GM12878 (cell line): ENCODE measurements at regions not wholly inside any gene's neighbourhood (a gene's known extent, or its start where the extent isn't known, plus 50 kb on each side); places are given as distances from the start of the nearest gene placed in this dataset.

ENCODE experiments used
- ATAC-seq: fragments of 200-7000 bp; cut with Tn5 transposase; 3 replicates; pipeline ENCODE4 v1.9.1; 2020; ENCODE audit warnings: mild to moderate bottlenecking, moderate library complexity
- BruUV-seq: library from RNA; stranded (reverse); fragments of 400-500 nt; replicated peaks from 2 replicates; lab custom pipeline; 2021; lab: Mats Ljungman, UMichigan
- CTCF ChIA-PET: fragments of 300-600 bp; sonication (Branson Sonifier 250); formaldehyde crosslinking; extraction: SDS; loops from one replicate; lab custom pipeline; 2021; ENCODE audit warnings: inconsistent platforms; lab: Yijun Ruan, JAX
- POLR2A ChIA-PET: fragments of 350-600 bp; formaldehyde crosslinking; extraction: SDS; loops from one replicate; lab custom pipeline; 2021; ENCODE audit warnings: inconsistent platforms; lab: Charles Lee
- RAD21 ChIA-PET: fragments of 300-600 bp; sonication (Branson Sonifier 250); formaldehyde crosslinking; loops from one replicate; lab custom pipeline; 2023; ENCODE audit warnings: antibody characterized with exemption; ENCODE audit not compliant: unreplicated experiment; lab: Charles Lee
- SMC1A ChIA-PET: fragments of 300-600 bp; sonication (Branson Sonifier 250); formaldehyde crosslinking; loops from one replicate; lab custom pipeline; 2023; ENCODE audit not compliant: unreplicated experiment, uncharacterized antibody; lab: Charles Lee
- DNase-seq: peaks from one replicate; pipeline ENCODE4 v3.0.0-alpha.2; 2011; ENCODE audit warnings: low read depth, low spot score
- FAIRE-seq: peaks from 3 replicates; lab custom pipeline; 2011; peaks lifted over from hg19 to GRCh38; lab: Jason Lieb, UNC
- H2AFZ ChIP-seq: 2 replicates; pipeline ENCODE4 v1.6.0; 2011; ENCODE audit warnings: low read depth, low read length, control low read depth; ENCODE audit not compliant: control insufficient read depth
- H3K27ac ChIP-seq: 2 replicates; pipeline ENCODE4 v1.5.1; 2011; ENCODE audit warnings: control low read depth; ENCODE audit not compliant: control insufficient read depth, insufficient read depth
- H3K27me3 ChIP-seq, 2 experiments: replicated peaks in 1 of 2; 2 replicates each; pipeline versions ENCODE4 v1.6.0 to v1.6.1; 2011; ENCODE audit warnings: low read length in 1 of 2; ENCODE audit not compliant: control insufficient read depth in 2 of 2, insufficient read depth in 2 of 2
- H3K36me3 ChIP-seq, 2 experiments: 2 replicates each; pipeline ENCODE4 v1.5.1; 2011; ENCODE audit warnings: low read length in 1 of 2; ENCODE audit not compliant: control insufficient read depth in 2 of 2, insufficient read depth in 2 of 2
- H3K4me1 ChIP-seq: 2 replicates; pipeline ENCODE4 v1.6.1; 2011; ENCODE audit warnings: mild to moderate bottlenecking, low read length, moderate library complexity, mixed read lengths; ENCODE audit not compliant: control insufficient read depth, insufficient read depth
- H3K4me2 ChIP-seq: 2 replicates; pipeline ENCODE4 v1.6.0; 2011; ENCODE audit warnings: control low read depth; ENCODE audit not compliant: control insufficient read depth, insufficient read depth
- H3K4me3 ChIP-seq: fragments of 200-600 bp; sonication (generic); 2 replicates; pipeline ENCODE4 v1.5.1; 2016
- H3K79me2 ChIP-seq: 2 replicates; pipeline ENCODE4 v1.6.0; 2011; ENCODE audit warnings: low read length; ENCODE audit not compliant: control insufficient read depth, insufficient read depth
- H3K9ac ChIP-seq: 2 replicates; pipeline ENCODE4 v1.8.0; 2011; ENCODE audit warnings: low read length, control low read depth, mixed read lengths; ENCODE audit not compliant: control insufficient read depth, insufficient read depth
- H3K9me3 ChIP-seq: replicated peaks from 3 replicates; pipeline ENCODE4 v1.5.1; 2011; ENCODE audit warnings: mild to moderate bottlenecking, low read length; ENCODE audit not compliant: control insufficient read depth, insufficient read depth
- H4K20me1 ChIP-seq: 2 replicates; pipeline ENCODE4 v1.6.0; 2011; ENCODE audit not compliant: control insufficient read depth, insufficient read depth
- CHD1 ChIP-seq: IDR thresholded peaks from 2 replicates; pipeline ENCODE4 v1.6.1; 2012; ENCODE audit warnings: low read depth, low read length, improper control_type of control experiment
- NFXL1 ChIP-seq: fragments of 450-650 bp; IDR thresholded peaks from 2 replicates; pipeline ENCODE4 v1.6.1; 2017; ENCODE audit warnings: antibody characterized with exemption, mild to moderate bottlenecking, borderline replicate concordance
- TCF3 ChIP-seq: IDR thresholded peaks from 2 replicates; pipeline ENCODE4 v1.6.1; 2012; ENCODE audit warnings: low read depth, mild to moderate bottlenecking, low read length, borderline replicate concordance; ENCODE audit not compliant: insufficient read depth
- USF1 ChIP-seq: IDR thresholded peaks from 2 replicates; pipeline ENCODE4 v1.6.1; 2011; ENCODE audit warnings: borderline replicate concordance, low read depth, mild to moderate bottlenecking, moderate library complexity, mixed read lengths, low read length; ENCODE audit not compliant: insufficient read depth; ENCODE audit errors: extremely low read length
- WGBS: methylation state at CpG from one replicate; pipeline ENCODE4 v1.1.6; 2016; ENCODE audit warnings: low lambda C conversion rate; ENCODE audit not compliant: insufficient replicate concordance, insufficient coverage; ENCODE audit errors: missing lambda C conversion rate; 5-methylcytosine and 5-hydroxymethylcytosine counted together
- in situ Hi-C: fragments of 300-500 bp; cut with MboI; formaldehyde crosslinking; loops from 9 replicates; pipeline ENCODE4 v1.14.3; 2018; ENCODE audit warnings: mixed read lengths
- intact Hi-C: fragments of 100-400 bp; cut with micrococcal nuclease; formaldehyde crosslinking; loops from one replicate; pipeline ENCODE4 v1.14.2; 2022; ENCODE audit not compliant: unreplicated experiment

GRCh38 chr7:34207810-34208209 is 302.5 kb downstream of the BMPER start:
- Histone ChIP-seq H2AFZ (no peak overlapping the region), H3K36me3 (no peaks in the 10 kb centered on the region), H3K4me3 (no peak overlapping the region), H3K9ac (no peak overlapping the region), H4K20me1 (no peaks in the 10 kb centered on the region), H3K27me3 (no peaks in the 10 kb centered on the region), H3K9me3 (no peaks in the 10 kb centered on the region), H3K27ac (no peak overlapping the region), H3K79me2 (no peaks in the 10 kb centered on the region), H3K4me2 (no peak overlapping the region), H3K4me1 (no peaks in the 10 kb centered on the region)
- no peak for ATAC-seq
- TF ChIP-seq TCF3: no peak
- no peak for TF ChIP-seq USF1
- FAIRE-seq: no peak
- WGBS: 16% methylated on average over 5 of the region's 5 CpGs
- DNase-seq: no peak
- in situ Hi-C loops: no loop called here
- ChIA-PET CTCF (no interaction called here), SMC1A (no interaction called here), RAD21 (no interaction called here), POLR2A (interaction anchor here (0.5 kb wide), 1 partner anchor 8 kb away, joined by 7 read pairs; no protein-coding TSS in a partner anchor)
- no TSS peak for BruUV-seq
- intact Hi-C loops: no loop called here

GRCh38 chr7:34208878-34209621 is 303.7 kb downstream of the BMPER start:
- ATAC-seq: no peak
- Histone ChIP-seq H3K9me3 (no peaks in the 10 kb centered on the region), H3K4me2 (no peak overlapping the region), H4K20me1 (no peaks in the 10 kb centered on the region), H3K4me1 (no peaks in the 10 kb centered on the region), H3K27ac (no peak overlapping the region), H2AFZ (no peak overlapping the region), H3K79me2 (no peaks in the 10 kb centered on the region), H3K27me3 (no peaks in the 10 kb centered on the region), H3K9ac (no peak overlapping the region), H3K4me3 (no peak overlapping the region), H3K36me3 (no peaks in the 10 kb centered on the region)
- RAD21 ChIA-PET: no interaction called here
- CTCF ChIA-PET: no interaction called here
- 4% methylated on average over 5 of the region's 5 CpGs for WGBS
- FAIRE-seq: no peak
- POLR2A ChIA-PET: no interaction called here
- no peak for DNase-seq
- in situ Hi-C loops (no loop called here), intact Hi-C loops (no loop called here)
- TF ChIP-seq CHD1: no peak
- TF ChIP-seq NFXL1: no peak
- BruUV-seq: no TSS peak
- SMC1A ChIA-PET: no interaction called here
